Fibroblast of skin of scalp (primary cell): ENCODE measurements at regions not wholly inside any gene's neighbourhood (a gene's known extent, or its start where the extent isn't known, plus 50 kb on each side); places are given as distances from the start of the nearest gene placed in this dataset.
"Not testable (repeated sequence)": the region's sequence is repeated elsewhere in the genome, so short reads cannot be mapped to it uniquely, and the experiment has no call there.

ENCODE experiments used
- DNase-seq: peaks from one replicate; pipeline ENCODE4 v3.0.0-alpha.2; 2013

- DNase-seq, result not testable (repeated sequence)
Measured at GRCh38 chr9:30069236-30069635, 2315.2 kb upstream of the ACO1 start.

GRCh38 chr9:30075022-30075421 lies 2309.4 kb upstream of the ACO1 start:
- no peak for DNase-seq

GRCh38 chr9:30075451-30076199 lies 2308.8 kb upstream of the ACO1 start:
- DNase-seq, result no peak

- no peak for DNase-seq
Measured at GRCh38 chr9:30078195-30078594, 2306.2 kb upstream of the ACO1 start.

GRCh38 chr9:30089428-30089827 lies 2295.0 kb upstream of the ACO1 start:
- no peak for DNase-seq

GRCh38 chr9:30103647-30104394 lies 2280.6 kb upstream of the ACO1 start:
- peak; percentile 0 for DNase-seq

GRCh38 chr9:30107134-30107533 lies 2277.3 kb upstream of the ACO1 start:
- not testable (repeated sequence) for DNase-seq

GRCh38 chr9:30116673-30117217 lies 2267.7 kb upstream of the ACO1 start:
- no peak for DNase-seq

GRCh38 chr9:30120666-30121065 lies 2263.8 kb upstream of the ACO1 start:
- no peak for DNase-seq

GRCh38 chr9:30121611-30122010 lies 2262.8 kb upstream of the ACO1 start:
- no peak for DNase-seq

GRCh38 chr9:30125881-30126280 lies 2258.6 kb upstream of the ACO1 start:
- no peak for DNase-seq

GRCh38 chr9:30127371-30127770 lies 2257.1 kb upstream of the ACO1 start:
- no peak for DNase-seq

GRCh38 chr9:30140407-30140806 lies 2244.0 kb upstream of the ACO1 start:
- DNase-seq, result no peak

- no peak for DNase-seq
Measured at GRCh38 chr9:30160570-30160969, 2223.9 kb upstream of the ACO1 start.

- DNase-seq, result no peak
Measured at GRCh38 chr9:30172206-30172605, 2212.2 kb upstream of the ACO1 start.

GRCh38 chr9:30178610-30179009 lies 2205.8 kb upstream of the ACO1 start:
- DNase-seq, result no peak

GRCh38 chr9:30193421-30193820 lies 2191.0 kb upstream of the ACO1 start:
- no peak for DNase-seq

GRCh38 chr9:30196941-30197340 lies 2187.5 kb upstream of the ACO1 start:
- DNase-seq, result no peak

- DNase-seq, result no peak
Measured at GRCh38 chr9:30197453-30197852, 2187.0 kb upstream of the ACO1 start.

- DNase-seq, result no peak
Measured at GRCh38 chr9:30197954-30198353, 2186.5 kb upstream of the ACO1 start.

- DNase-seq, result no peak
Measured at GRCh38 chr9:30198463-30199309, 2185.8 kb upstream of the ACO1 start.

GRCh38 chr9:30201024-30201423 lies 2183.4 kb upstream of the ACO1 start:
- no peak for DNase-seq

GRCh38 chr9:30235068-30235467 lies 2149.4 kb upstream of the ACO1 start:
- no peak for DNase-seq
